Endodermal cell (in vitro differentiated cells): ENCODE measurements at regions not wholly inside any gene's neighbourhood (a gene's known extent, or its start where the extent isn't known, plus 50 kb on each side); places are given as distances from the start of the nearest gene placed in this dataset.

Experiments
- DNase-seq: peaks from one replicate; pipeline ENCODE4 v3.0.0-alpha.2; 2017
- H3K27ac ChIP-seq: 2 replicates; pipeline ENCODE4 v1.5.1; 2013; ENCODE audit warnings: mild to moderate bottlenecking, low read depth, low read length, moderate library complexity
- H3K27me3 ChIP-seq: 2 replicates; pipeline ENCODE4 v1.6.1; 2013; ENCODE audit warnings: mild to moderate bottlenecking, low read length, moderate library complexity; ENCODE audit not compliant: insufficient read depth, control insufficient read depth, poor library complexity, severe bottlenecking
- H3K36me3 ChIP-seq: 2 replicates; pipeline ENCODE4 v1.7.0; 2013; ENCODE audit warnings: mild to moderate bottlenecking, low read length, moderate library complexity; ENCODE audit not compliant: control insufficient read depth, insufficient read depth
- H3K4me1 ChIP-seq: one replicate; pipeline ENCODE4 v1.7.0; 2013; ENCODE audit warnings: low read length; ENCODE audit not compliant: control insufficient read depth, insufficient read depth
- H3K4me3 ChIP-seq: 2 replicates; pipeline ENCODE4 v1.5.1; 2013; ENCODE audit warnings: mild to moderate bottlenecking, low read length, moderate library complexity
- H3K9ac ChIP-seq: 2 replicates; pipeline ENCODE4 v1.6.1; 2013; ENCODE audit warnings: mild to moderate bottlenecking, low read length, moderate library complexity; ENCODE audit not compliant: poor library complexity, severe bottlenecking; ENCODE audit errors: extremely low read depth
- H3K9me3 ChIP-seq: 2 replicates; pipeline ENCODE4 v1.6.1; 2013; ENCODE audit warnings: mild to moderate bottlenecking, low read length, moderate library complexity; ENCODE audit not compliant: control insufficient read depth
- H3K27ac Mint-ChIP-seq: 2 replicates; pipeline ENCODE4 v1.8.0; 2020; ENCODE audit warnings: mixed read lengths
- H3K27me3 Mint-ChIP-seq: 2 replicates; pipeline ENCODE4 v1.8.0; 2021; ENCODE audit warnings: mild to moderate bottlenecking, mixed read lengths; ENCODE audit not compliant: insufficient read depth
- H3K36me3 Mint-ChIP-seq: 2 replicates; pipeline ENCODE4 v1.8.0; 2020; ENCODE audit warnings: low read depth, mixed read lengths
- H3K4me1 Mint-ChIP-seq: 2 replicates; pipeline ENCODE4 v1.8.0; 2020; ENCODE audit warnings: mixed read lengths
- H3K4me3 Mint-ChIP-seq: 2 replicates; pipeline ENCODE4 v1.8.0; 2020; ENCODE audit warnings: mild to moderate bottlenecking, moderate library complexity, mixed read lengths
- H3K9me3 Mint-ChIP-seq: 2 replicates; pipeline ENCODE4 v1.8.0; 2020; ENCODE audit warnings: mild to moderate bottlenecking, mixed read lengths
- WGBS, 2 experiments: methylation state at CpG; one replicate each; pipeline versions ENCODE4 v1.1.5 to v1.1.7; 2013; ENCODE audit warnings: missing lambda C conversion rate in 2 of 2, mixed read lengths in 1 of 2; ENCODE audit not compliant: insufficient coverage in 1 of 2, insufficient read length in 1 of 2; 5-methylcytosine and 5-hydroxymethylcytosine counted together
- TF ChIP-seq, protein P1 (sequence below): fragments of 200-600 bp; sonication (generic); conservative IDR thresholded peaks from 2 replicates; pipeline ENCODE4 v1.5.0; 2021; ENCODE audit warnings: antibody characterized with exemption, mild to moderate bottlenecking

DNA sequence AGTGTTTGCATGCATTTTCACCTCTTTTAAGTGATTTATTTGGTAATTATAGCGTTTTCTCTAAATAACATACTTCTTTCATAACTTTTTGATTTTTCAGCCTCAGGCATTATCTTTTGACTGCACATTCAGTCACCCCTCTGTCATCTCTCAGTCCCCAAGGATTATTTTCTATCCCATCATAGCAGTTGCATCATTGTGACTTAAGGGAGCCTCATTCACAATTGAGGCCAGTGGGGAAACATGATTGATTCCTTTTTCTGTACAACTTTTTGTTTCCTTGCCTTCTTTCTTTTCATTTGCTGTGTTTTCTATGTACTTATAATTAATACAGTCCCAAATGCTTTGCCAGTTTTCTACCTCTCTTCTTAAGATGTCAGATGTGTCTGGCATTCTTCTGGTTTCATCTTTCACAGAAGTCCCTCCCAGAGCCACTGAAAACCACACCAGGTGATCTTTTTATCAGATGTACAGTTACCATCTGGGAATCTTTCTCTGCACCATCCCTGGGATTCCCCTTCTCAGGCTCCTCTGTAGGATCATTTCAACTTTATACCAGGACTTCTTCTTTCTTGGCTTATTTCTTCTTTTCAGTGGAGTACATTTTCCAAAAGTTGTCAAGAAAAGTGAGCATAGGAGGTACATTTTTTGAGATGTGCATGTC lies 151.4 kb downstream of the RAP2B start:
- Histone ChIP-seq H3K9me3 (no peaks in the 10 kb centered on the region), H3K27me3 (no peaks in the 10 kb centered on the region), H3K9ac (no peak overlapping the region), H3K27ac (no peak overlapping the region), H3K4me3 (no peak overlapping the region), H3K36me3 (no peaks in the 10 kb centered on the region), H3K4me1 (no peaks in the 10 kb centered on the region)
- peaks cover 3% of the 10 kb centered on the region for H3K9me3 Mint-ChIP-seq
- DNase-seq, result no peak
- H3K27ac Mint-ChIP-seq, result no peak overlapping the region
- H3K4me1 Mint-ChIP-seq, result no peaks in the 10 kb centered on the region
- H3K36me3 Mint-ChIP-seq, result peaks cover 2% of the 10 kb centered on the region
- no peaks in the 10 kb centered on the region for H3K27me3 Mint-ChIP-seq
- no peak overlapping the region for H3K4me3 Mint-ChIP-seq
- WGBS, 2 experiments, result 92% methylated on average over 1 of the region's 1 CpG; no CpG with 5 or more reads in 1 of the 2 experiments
- TF ChIP-seq, protein P1, sequence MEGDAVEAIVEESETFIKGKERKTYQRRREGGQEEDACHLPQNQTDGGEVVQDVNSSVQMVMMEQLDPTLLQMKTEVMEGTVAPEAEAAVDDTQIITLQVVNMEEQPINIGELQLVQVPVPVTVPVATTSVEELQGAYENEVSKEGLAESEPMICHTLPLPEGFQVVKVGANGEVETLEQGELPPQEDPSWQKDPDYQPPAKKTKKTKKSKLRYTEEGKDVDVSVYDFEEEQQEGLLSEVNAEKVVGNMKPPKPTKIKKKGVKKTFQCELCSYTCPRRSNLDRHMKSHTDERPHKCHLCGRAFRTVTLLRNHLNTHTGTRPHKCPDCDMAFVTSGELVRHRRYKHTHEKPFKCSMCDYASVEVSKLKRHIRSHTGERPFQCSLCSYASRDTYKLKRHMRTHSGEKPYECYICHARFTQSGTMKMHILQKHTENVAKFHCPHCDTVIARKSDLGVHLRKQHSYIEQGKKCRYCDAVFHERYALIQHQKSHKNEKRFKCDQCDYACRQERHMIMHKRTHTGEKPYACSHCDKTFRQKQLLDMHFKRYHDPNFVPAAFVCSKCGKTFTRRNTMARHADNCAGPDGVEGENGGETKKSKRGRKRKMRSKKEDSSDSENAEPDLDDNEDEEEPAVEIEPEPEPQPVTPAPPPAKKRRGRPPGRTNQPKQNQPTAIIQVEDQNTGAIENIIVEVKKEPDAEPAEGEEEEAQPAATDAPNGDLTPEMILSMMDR, result no peak

DNA sequence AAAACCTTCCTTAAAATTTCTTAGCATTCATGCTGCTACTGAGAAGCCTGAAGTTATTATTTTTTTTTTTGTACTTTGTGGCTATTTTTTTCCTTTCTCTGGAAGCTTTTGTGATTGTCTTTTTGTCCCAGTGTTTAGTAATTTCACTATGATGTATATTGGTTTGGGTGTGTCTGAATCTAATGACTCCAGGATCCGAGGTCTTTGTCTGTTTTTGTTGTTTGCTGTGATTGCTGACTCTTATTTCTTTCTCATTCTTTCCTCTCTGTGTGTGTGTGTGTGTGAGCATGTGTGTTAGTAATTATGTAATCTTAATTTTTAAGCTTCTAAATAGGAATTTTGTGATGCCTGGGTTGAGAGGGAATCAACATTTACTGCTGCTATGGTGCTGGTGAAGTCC lies 152.0 kb downstream of the RAP2B start:
- no peak overlapping the region for H3K27ac ChIP-seq

DNA sequence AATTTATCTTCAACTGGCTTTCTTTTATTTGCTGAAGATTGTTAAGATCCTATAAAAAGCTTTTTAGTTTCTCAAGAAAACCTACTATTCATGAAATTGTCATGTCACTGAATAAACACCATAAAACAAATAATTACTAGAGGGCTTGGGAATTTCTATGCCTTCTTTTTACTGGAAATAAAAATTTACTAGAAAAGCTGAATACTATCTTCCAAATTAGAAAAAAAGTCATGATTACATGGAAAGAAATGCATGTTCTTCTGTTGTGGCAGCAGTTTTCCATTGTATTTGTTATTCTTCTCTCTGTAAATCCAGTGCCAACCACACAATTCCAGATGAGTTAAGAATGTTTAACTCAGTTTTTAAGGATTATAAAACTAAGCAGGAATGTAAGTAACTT lies 153.8 kb downstream of the RAP2B start:
- Mint-ChIP-seq H3K36me3 (peaks cover 2% of the 10 kb centered on the region), H3K4me1 (no peaks in the 10 kb centered on the region), H3K4me3 (no peak overlapping the region), H3K27ac (no peak overlapping the region), H3K9me3 (peaks cover 3% of the 10 kb centered on the region), H3K27me3 (no peaks in the 10 kb centered on the region)
- no peaks in the 10 kb centered on the region for H3K9me3 ChIP-seq
- H3K27ac ChIP-seq, result no peak overlapping the region
- H3K36me3 ChIP-seq, result no peaks in the 10 kb centered on the region
- no peak overlapping the region for H3K4me3 ChIP-seq
- H3K9ac ChIP-seq, result no peak overlapping the region
- TF ChIP-seq, protein P1, result no peak
- no peaks in the 10 kb centered on the region for H3K27me3 ChIP-seq
- no peaks in the 10 kb centered on the region for H3K4me1 ChIP-seq
- no peak for DNase-seq

More for the DNA sequence above, 152.0 kb downstream of the RAP2B start:
- no peaks in the 10 kb centered on the region for H3K4me1 Mint-ChIP-seq
- no peaks in the 10 kb centered on the region for H3K36me3 ChIP-seq
- H3K9me3 ChIP-seq, result no peaks in the 10 kb centered on the region
- no CpG with 5 or more reads among the region's 1 CpG for WGBS, 2 experiments
- H3K27me3 ChIP-seq, result no peaks in the 10 kb centered on the region
- H3K27me3 Mint-ChIP-seq, result no peaks in the 10 kb centered on the region
- H3K36me3 Mint-ChIP-seq, result peaks cover 2% of the 10 kb centered on the region
- DNase-seq, result no peak
- H3K9me3 Mint-ChIP-seq, result peaks cover 3% of the 10 kb centered on the region
- no peak overlapping the region for H3K9ac ChIP-seq
- no peak overlapping the region for H3K4me3 Mint-ChIP-seq
- TF ChIP-seq, protein P1, result no peak
- no peak overlapping the region for H3K4me3 ChIP-seq
- no peak overlapping the region for H3K27ac Mint-ChIP-seq
- no peaks in the 10 kb centered on the region for H3K4me1 ChIP-seq
